ENCODE measurements at regions not wholly inside any gene's neighbourhood (a gene's known extent, or its start where the extent isn't known, plus 50 kb on each side); places are given as distances from the start of the nearest gene placed in this dataset.

GRCh38 chr2:138356178-138356577, 145.4 kb upstream of the SPOPL start:
- no peak for DNase-seq

More at GRCh38 chr2:138356178-138356577, 145.4 kb upstream of the SPOPL start:
- WGBS (ENCODE audit: extremely low coverage, insufficient read length, low lambda C conversion rate) = no CpG with 5 or more reads among the region's 4 CpGs
- H3K27ac Mint-ChIP-seq = no peak overlapping the region
- no peak overlapping the region for H4K8ac ChIP-seq (replicated peaks; ENCODE audit: insufficient read length, low read depth, low read length)
- H3K18ac ChIP-seq (ENCODE audit: insufficient read length, low read depth, low read length) = no peak overlapping the region
- H4K20me1 ChIP-seq (ENCODE audit: control insufficient read depth, insufficient read depth, insufficient read length) = no peaks in the 10 kb centered on the region
- no peak overlapping the region for H3K56ac ChIP-seq (ENCODE audit: insufficient read length, low read depth, low read length)
- H3K27me3 Mint-ChIP-seq (ENCODE audit: low read depth) = no peaks in the 10 kb centered on the region
- H3T11ph ChIP-seq (ENCODE audit: low read length) = no peak overlapping the region
- H2AFZ ChIP-seq (ENCODE audit: low read length) = no peak overlapping the region
- H2BK12ac ChIP-seq (ENCODE audit: insufficient read length, low read depth, low read length) = no peak overlapping the region
- H3K36me3 Mint-ChIP-seq (ENCODE audit: insufficient read depth in 1 of 3, low read depth in 3 of 3) = peaks cover 0 to 1% (median 0%) of the 10 kb centered on the region in 3 experiments; a peak in 2 of 7 replicates
- no peaks in the 10 kb centered on the region for H3K79me2 ChIP-seq (ENCODE audit: insufficient read depth, low read length)
- H3K79me1 ChIP-seq (ENCODE audit: insufficient read depth, low read depth, low read length, poor library complexity, severe bottlenecking) = no peaks in the 10 kb centered on the region
- no peak overlapping the region for H3K23ac ChIP-seq (ENCODE audit: insufficient read length, low read depth, low read length)
- no peak overlapping the region for H3K14ac ChIP-seq (ENCODE audit: insufficient read depth, low read length)
- no peaks in the 10 kb centered on the region for H3K9me3 ChIP-seq (ENCODE audit: control insufficient read depth, low read depth, low read length)
- H3K4me3 Mint-ChIP-seq = no peak overlapping the region
- no peak overlapping the region for H4K91ac ChIP-seq (ENCODE audit: insufficient read length, low read depth, low read length)
- H2BK5ac ChIP-seq (ENCODE audit: insufficient read length, low read length) = no peak overlapping the region
- H3K4ac ChIP-seq (ENCODE audit: low read depth, low read length) = no peak overlapping the region
- H2BK120ac ChIP-seq (ENCODE audit: low read depth, low read length, poor library complexity, severe bottlenecking) = no peak overlapping the region
- no peak overlapping the region for H3K9ac ChIP-seq (ENCODE audit: extremely low read depth, insufficient read length, low read length)
- no peaks in the 10 kb centered on the region for H3K9me3 Mint-ChIP-seq
- no peak overlapping the region for H3K4me2 ChIP-seq (ENCODE audit: insufficient read depth, insufficient read length, low read length)
- peaks cover 0 to 17% of the 10 kb centered on the region in 2 experiments for H3K4me1 Mint-ChIP-seq
- no peaks in the 10 kb centered on the region for H3K27me3 ChIP-seq (ENCODE audit: insufficient read depth, low read length)
- H3K27ac ChIP-seq (ENCODE audit: insufficient read length, low read depth, low read length) = no peak overlapping the region
- H2BK20ac ChIP-seq (ENCODE audit: low read depth, low read length, poor library complexity, severe bottlenecking) = no peak overlapping the region
- no peak overlapping the region for H4K5ac ChIP-seq (ENCODE audit: insufficient read length, low read depth, low read length)
- H2AK5ac ChIP-seq (ENCODE audit: insufficient read length, low read length) = no peak overlapping the region
- no peaks in the 10 kb centered on the region for H3K4me1 ChIP-seq (ENCODE audit: insufficient read depth, low read length)
- no peak for TF ChIP-seq CTCF (conservative IDR thresholded peaks at IDR 0.05)
- no peaks in the 10 kb centered on the region for H3K23me2 ChIP-seq (ENCODE audit: insufficient read length, low read depth, low read length, poor library complexity, severe bottlenecking)
- no peak overlapping the region for H2BK15ac ChIP-seq (ENCODE audit: low read depth, low read length)

Data from H9 (cell line).